Stimulated activated CD8-positive, alpha-beta memory T cell treated with anti-CD3 and anti-CD28 coated beads, Interleukin-15, amount 100 ng/mL, for 4 hours (primary cell): ENCODE measurements at regions not wholly inside any gene's neighbourhood (a gene's known extent, or its start where the extent isn't known, plus 50 kb on each side); places are given as distances from the start of the nearest gene placed in this dataset.

ENCODE experiments used
- DNase-seq, 2 donors: peaks; one replicate each; pipeline ENCODE4 v3.0.0-alpha.2; 2020; ENCODE audit warnings: low read depth in 2 of 2

GRCh38 chr5:8907168-8907868 lies 638.6 kb downstream of the SEMA5A start:
- DNase-seq: no peak

- no peak for DNase-seq
Observed at GRCh38 chr5:8908055-8908683, 637.7 kb downstream of the SEMA5A start.

GRCh38 chr5:8912106-8912505 lies 633.8 kb downstream of the SEMA5A start:
- no peak for DNase-seq

GRCh38 chr5:8913522-8913921 lies 632.4 kb downstream of the SEMA5A start:
- DNase-seq: no peak

GRCh38 chr5:8919096-8919495 lies 626.8 kb downstream of the SEMA5A start:
- DNase-seq: no peak

GRCh38 chr5:8923526-8923925 lies 622.3 kb downstream of the SEMA5A start:
- no peak for DNase-seq

- no peak for DNase-seq
Observed at GRCh38 chr5:8924054-8924793, 621.7 kb downstream of the SEMA5A start.

GRCh38 chr5:8930021-8930420 lies 615.9 kb downstream of the SEMA5A start:
- no peak for DNase-seq

- DNase-seq: no peak
Observed at GRCh38 chr5:8934455-8934854, 611.4 kb downstream of the SEMA5A start.

GRCh38 chr5:8940934-8941333 lies 604.9 kb downstream of the SEMA5A start:
- no peak for DNase-seq

GRCh38 chr5:8943301-8943700 lies 602.6 kb downstream of the SEMA5A start:
- DNase-seq: no peak

GRCh38 chr5:8944005-8944404 lies 601.9 kb downstream of the SEMA5A start:
- DNase-seq: no peak

GRCh38 chr5:8945972-8946371 lies 599.9 kb downstream of the SEMA5A start:
- no peak for DNase-seq

GRCh38 chr5:8949908-8950307 lies 596.0 kb downstream of the SEMA5A start:
- no peak for DNase-seq

GRCh38 chr5:8952147-8952546 lies 593.7 kb downstream of the SEMA5A start:
- DNase-seq: no peak

- DNase-seq: no peak
Observed at GRCh38 chr5:8953016-8953415, 592.9 kb downstream of the SEMA5A start.

GRCh38 chr5:8953911-8954438 lies 591.9 kb downstream of the SEMA5A start:
- DNase-seq: no peak

GRCh38 chr5:8954801-8955200 lies 591.1 kb downstream of the SEMA5A start:
- DNase-seq: no peak

- DNase-seq: no peak
Observed at GRCh38 chr5:8956659-8957058, 589.2 kb downstream of the SEMA5A start.

- DNase-seq: no peak
Observed at GRCh38 chr5:8958602-8959001, 587.3 kb downstream of the SEMA5A start.

- DNase-seq: no peak
Observed at GRCh38 chr5:8961219-8961618, 584.7 kb downstream of the SEMA5A start.

- DNase-seq: no peak
Observed at GRCh38 chr5:8961956-8962355, 583.9 kb downstream of the SEMA5A start.

GRCh38 chr5:8981016-8981415 lies 564.9 kb downstream of the SEMA5A start:
- DNase-seq: no peak
